GM19324 (cell line): ENCODE measurements at regions not wholly inside any gene's neighbourhood (a gene's known extent, or its start where the extent isn't known, plus 50 kb on each side); places are given as distances from the start of the nearest gene placed in this dataset.

ENCODE experiments used
- ATAC-seq: cut with Tn5 transposase; IDR thresholded peaks from one replicate; pipeline ENCODE4 v1.9.1; 2021; ENCODE audit warnings: mild to moderate bottlenecking, moderate library complexity; ENCODE audit not compliant: unreplicated experiment, low FRiP score

DNA sequence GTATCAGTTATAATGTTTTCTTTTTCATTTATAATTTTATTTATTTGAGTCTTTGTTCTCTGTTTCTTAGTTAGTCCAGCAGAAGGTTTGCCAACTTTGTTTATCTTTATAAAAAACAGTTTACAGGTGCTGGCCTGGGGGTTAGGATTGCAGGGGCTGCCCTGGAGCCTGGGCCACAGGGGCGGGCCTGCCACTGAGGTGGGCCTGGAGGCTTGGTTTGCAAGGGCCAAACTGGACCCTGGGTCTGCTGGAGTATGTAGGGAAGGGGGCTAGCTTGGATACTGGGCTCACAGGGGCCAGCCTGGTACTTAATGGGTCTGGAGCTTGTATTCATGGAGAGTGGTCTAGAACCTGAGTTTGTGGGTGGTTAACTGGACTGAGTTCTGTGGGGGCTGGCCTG, 789.9 kb upstream of the ADGRL4 start:
- no peak for ATAC-seq

- no peak for ATAC-seq
Measured at GRCh38 chr1:79792219-79792930, 785.8 kb upstream of the ADGRL4 start.

DNA sequence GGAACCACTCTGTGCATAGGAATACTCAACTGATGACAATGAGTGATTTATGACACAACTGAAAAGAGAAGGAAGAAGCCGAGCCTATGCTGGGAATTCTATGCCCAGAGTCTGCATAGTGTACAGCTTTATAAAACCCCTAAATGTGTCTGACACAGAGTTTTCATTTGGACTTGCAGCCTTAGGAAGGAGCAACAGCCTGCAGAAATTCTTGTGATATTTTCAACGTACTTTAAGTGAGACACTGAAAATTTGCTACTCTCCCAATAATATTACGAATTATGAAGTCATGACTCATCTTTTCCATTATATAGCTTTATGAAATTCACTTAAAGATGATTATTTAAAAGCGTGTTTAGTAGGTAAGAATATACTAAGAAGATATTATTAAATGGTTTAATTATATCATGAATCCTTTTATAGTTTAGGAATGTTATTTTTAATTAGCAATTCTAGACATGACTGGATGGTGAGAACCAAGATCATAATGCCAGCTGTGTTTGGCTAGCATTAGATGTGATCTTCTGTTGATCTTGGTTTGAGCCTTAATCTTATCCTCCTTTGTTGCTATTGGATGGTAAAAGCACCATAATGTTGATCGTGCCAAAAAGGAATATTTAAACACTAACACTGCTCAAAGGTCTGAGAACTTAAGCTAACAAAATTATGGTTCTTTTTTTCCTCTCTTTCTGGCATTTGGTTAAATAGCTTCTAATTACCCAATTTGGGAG, 785.1 kb upstream of the ADGRL4 start:
- no peak for ATAC-seq

GRCh38 chr1:79790950-79791349, 784.4 kb upstream of the ADGRL4 start:
- no peak for ATAC-seq

GRCh38 chr1:79787631-79788030, 781.1 kb upstream of the ADGRL4 start:
- ATAC-seq = no peak

DNA sequence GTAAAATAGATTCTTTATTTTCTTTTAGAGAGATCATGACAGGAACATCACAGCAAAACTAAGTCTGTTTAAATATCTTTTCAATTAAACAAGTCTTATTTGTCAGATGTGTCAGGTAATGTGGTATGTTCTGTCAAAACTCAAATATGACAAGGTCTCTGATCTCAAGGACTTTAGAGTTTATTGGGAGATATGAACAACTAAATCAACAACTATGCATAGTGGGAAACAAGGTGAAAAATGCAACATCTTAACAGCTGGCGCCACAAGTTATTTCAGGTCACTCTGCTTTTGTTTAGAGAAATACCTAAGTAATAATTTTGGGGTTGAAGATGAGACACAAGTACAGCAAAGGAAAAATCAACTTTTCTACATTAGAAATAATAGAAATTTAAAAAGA, 779.4 kb upstream of the ADGRL4 start:
- ATAC-seq = no peak

DNA sequence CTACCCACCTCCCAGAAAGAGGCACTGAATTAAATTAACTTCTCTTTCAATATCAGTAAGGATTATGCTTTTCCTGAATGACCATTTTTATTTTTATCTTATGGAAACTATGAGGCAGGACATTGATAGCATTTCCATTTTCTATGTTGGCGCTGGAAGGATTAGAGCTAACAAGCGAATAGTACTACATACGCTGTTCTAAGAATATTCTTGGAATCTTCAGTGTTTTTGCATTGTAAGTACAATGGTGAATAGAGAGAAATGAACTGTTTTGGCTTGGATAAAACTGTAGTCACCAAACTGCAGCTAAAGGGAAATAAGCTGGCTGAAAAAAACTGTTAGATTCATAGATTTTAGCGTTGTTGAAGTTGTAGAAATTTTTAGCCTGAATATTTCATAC, 779.0 kb upstream of the ADGRL4 start:
- no peak for ATAC-seq

GRCh38 chr1:79781261-79781660, 774.7 kb upstream of the ADGRL4 start:
- ATAC-seq = no peak

DNA sequence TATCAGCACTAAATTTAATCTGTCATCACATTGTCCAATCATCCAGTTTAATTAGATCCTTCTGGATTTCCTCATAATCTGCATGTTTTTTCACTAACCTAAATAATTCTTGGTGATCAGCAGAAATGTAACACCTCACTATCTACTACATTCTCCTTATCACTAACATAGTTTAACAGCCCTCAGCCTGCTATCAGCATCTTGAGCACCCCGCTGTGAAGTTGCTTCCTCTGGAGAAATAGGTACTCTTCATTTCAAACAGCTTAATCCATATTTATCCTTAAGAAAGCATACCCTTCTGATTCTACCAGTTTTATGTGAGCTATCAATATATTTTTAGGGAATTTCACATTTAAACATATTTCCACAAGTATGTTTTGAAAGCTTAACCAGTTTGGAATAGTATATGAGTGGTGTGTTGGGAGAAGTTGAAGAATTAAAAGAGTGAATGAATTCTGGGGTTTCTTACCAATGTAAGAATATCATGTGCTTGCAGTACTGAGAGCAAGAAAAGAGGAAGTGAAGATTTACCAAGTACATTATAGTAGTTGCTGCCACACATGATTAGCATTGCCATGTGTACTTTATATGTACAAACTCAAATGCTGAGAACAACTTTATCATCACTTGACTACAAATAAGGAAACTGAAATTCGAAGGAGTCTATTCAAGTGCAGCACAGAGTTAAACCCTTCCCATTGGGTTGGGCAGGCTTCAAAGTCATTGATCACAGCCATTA, 771.1 kb upstream of the ADGRL4 start:
- peak; percentile 99 for ATAC-seq

- ATAC-seq = no peak
Measured at GRCh38 chr1:79775402-79775801, 768.9 kb upstream of the ADGRL4 start.

GRCh38 chr1:79773385-79773784, 766.9 kb upstream of the ADGRL4 start:
- ATAC-seq = no peak

DNA sequence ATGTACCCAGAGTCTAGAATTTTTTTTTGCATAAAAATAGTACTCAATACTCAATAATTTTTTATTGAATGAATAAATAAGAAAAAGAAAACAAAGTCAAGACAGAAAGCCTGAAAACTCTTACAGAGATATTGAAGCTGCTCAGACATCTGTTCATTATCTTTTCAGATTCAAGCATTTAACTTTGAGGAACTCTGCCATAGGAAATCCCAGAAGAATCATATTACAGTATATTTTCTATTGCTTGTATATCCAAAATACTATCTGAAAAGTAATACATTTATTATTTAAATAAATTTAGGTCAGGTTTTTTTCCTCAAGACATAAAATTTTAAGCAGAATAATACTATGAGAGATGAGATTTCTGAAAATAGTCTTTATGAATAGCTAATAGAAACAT, 755.9 kb upstream of the ADGRL4 start:
- ATAC-seq = no peak

- no peak for ATAC-seq
Measured at GRCh38 chr1:79760531-79760930, 754.0 kb upstream of the ADGRL4 start.

DNA sequence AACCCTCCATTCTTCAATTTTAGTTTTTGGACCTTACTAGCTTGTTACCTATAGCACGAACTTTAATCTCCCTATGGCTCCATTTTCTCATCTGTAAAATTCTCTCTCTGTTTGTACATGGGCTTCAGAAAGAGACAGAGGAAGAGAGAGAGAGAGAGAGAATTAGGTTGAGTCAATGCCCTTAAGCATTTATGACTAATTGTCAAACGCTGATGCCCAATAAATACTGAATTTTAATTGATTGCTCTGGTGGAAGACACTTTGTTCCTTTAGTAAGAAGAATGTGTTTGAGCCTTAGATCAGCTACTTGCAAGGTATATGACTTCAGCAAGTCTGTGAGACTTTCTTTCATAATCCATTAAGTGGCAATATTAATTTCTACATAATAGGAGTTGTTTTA, 743.1 kb upstream of the ADGRL4 start:
- no peak for ATAC-seq

- ATAC-seq = no peak
Measured at GRCh38 chr1:79745929-79746328, 739.4 kb upstream of the ADGRL4 start.

DNA sequence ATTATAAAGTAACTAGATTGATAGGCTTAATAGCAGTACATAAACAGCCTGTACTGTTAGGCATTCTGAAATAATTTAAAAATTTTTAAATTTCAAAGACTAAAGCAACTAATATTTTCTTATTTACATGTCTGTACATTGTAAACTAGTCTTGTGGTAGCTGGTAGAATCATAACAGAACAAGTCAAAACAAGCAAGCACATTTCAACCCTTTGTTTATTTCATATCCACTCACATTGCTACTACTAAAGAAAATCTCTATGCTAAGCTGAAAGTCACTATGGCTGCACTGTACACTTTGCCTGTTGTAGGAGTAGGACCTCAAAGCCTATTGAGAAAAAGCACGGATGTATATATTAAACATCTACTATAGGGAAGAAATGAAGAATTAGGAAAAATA, 738.2 kb upstream of the ADGRL4 start:
- ATAC-seq = no peak

DNA sequence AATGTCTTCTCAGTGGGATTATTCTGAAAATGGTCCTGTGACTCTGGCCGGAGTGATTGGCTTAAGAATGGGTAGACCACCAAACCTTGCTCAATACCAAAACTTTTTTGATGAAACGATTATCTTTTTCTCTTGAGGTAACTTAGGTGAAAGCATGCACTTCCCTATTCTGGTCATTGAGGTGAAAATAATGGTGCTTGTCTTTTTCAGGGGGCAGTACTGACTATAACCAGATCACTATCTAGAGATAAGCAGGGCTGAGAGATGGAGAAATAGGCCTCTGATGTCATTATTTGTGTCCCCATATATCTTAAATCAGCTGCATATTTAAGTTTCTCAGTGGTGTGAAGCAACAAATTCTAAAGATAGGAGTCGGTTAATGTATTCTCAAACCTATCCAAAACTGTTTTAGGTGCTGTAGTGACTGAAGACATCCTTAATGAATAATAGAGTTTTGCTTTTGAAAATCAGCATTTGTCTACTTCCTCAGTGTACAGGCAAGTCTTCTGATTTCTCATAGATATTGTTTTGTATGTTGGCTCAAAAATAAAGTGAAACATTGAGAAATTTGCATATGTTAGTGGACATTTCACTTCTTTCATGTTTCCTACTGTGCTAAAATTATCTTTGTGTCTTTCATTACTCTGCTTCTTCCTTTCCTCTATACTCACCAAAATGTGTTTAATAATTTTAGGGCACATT, 735.3 kb upstream of the ADGRL4 start:
- peak; percentile 88 for ATAC-seq

DNA sequence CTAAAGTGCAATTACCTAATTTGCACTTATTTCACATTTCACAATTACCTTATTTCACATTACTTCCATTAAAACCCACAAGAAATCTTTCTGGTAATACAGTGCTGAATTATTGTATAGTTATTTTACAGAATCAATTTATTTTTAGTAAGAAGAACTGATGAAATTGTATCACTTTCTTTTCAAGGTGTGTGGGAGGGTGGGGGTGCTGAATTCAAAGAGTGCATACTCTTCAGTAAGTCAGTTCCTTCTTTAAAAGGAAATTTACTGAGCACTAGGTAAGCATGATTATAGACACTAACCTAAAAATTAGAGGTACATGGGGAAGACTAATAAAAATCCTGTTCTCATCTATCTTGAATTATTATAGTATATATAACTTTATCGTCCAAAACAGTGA, 731.6 kb upstream of the ADGRL4 start:
- ATAC-seq = no peak

DNA sequence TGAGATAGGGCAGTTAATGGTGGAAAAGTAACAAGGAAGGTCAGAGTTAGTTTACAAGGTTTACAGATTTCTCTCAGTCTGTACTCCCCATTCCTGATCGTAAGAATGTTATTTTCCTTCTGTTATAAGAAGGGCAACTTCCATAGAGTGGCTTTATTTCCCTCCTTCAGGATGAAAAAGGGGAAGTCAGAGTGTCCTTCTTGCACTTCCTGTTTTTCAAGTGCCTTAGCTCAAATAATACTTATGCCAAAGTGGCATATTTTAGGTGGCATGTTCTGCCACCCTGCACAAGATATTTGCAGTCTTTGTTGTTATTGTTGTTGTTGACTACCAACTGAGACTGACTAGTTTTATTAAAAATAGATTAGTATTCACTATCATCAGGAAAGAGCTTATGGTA, 730.7 kb upstream of the ADGRL4 start:
- no peak for ATAC-seq

GRCh38 chr1:79732950-79733349, 726.4 kb upstream of the ADGRL4 start:
- no peak for ATAC-seq

- no peak for ATAC-seq
Measured at GRCh38 chr1:79726911-79727310, 720.4 kb upstream of the ADGRL4 start.
